HCT116 (cell line): ENCODE measurements at regions not wholly inside any gene's neighbourhood (a gene's known extent, or its start where the extent isn't known, plus 50 kb on each side); places are given as distances from the start of the nearest gene placed in this dataset.

ENCODE experiments used
- ATAC-seq: fragments of 200-7000 bp; cut with Tn5 transposase; 2 replicates; pipeline ENCODE4 v1.9.1; 2020; ENCODE audit warnings: mild to moderate bottlenecking, moderate library complexity
- BruUV-seq: library from RNA; stranded (reverse); fragments of 400-500 nt; replicated peaks from 2 replicates; lab custom pipeline; 2021; lab: Mats Ljungman, UMichigan
- CTCF ChIA-PET: fragments of 300-600 bp; sonication (Branson Sonifier 250); formaldehyde crosslinking; loops from one replicate; lab custom pipeline; 2021; ENCODE audit warnings: antibody characterized with exemption; lab: Charles Lee
- POLR2A ChIA-PET: fragments of 300-600, 350-600 bp; sonication (Branson Sonifier 250); formaldehyde crosslinking; loops from one replicate; lab custom pipeline; 2021; ENCODE audit warnings: antibody characterized with exemption; lab: Charles Lee
- RAD21 ChIA-PET, 2 experiments: fragments of 300-600 bp; sonication (Branson Sonifier 250); formaldehyde crosslinking; loops; one replicate each; lab custom pipeline; 2023; ENCODE audit warnings: low total read pairs in 2 of 2; ENCODE audit not compliant: uncharacterized antibody in 2 of 2, unreplicated experiment in 2 of 2, low non-redundant PET in 1 of 2; lab: Charles Lee
- DNase-seq: peaks from one replicate; pipeline ENCODE4 v3.0.0-alpha.2; 2010; ENCODE audit warnings: low read depth, low spot score
- H2AFZ ChIP-seq: fragments of 200-600 bp; shearing (Covaris generic), sonication (generic); 2 replicates; pipeline ENCODE4 v1.6.1; 2017; ENCODE audit warnings: low read depth, mixed run types, mixed read lengths, antibody characterized with exemption, low read length; ENCODE audit not compliant: poor library complexity, severe bottlenecking
- H3K27ac ChIP-seq: 2 replicates; pipeline ENCODE4 v1.5.1; 2012; ENCODE audit warnings: low read depth, low read length
- H3K27me3 ChIP-seq: fragments of 200-600 bp; sonication (generic); 2 replicates; pipeline ENCODE4 v1.6.1; 2016; ENCODE audit warnings: mixed run types, low read length, mixed read lengths; ENCODE audit not compliant: insufficient read depth
- H3K36me3 ChIP-seq, 2 experiments: fragments of 200-500 bp in 1 of 2; fragments of 200-600 bp in 1 of 2; sonication (Bioruptor generic) in 1 of 2; sonication (generic) in 1 of 2; 2 replicates each; pipeline versions ENCODE4 v1.5.1 to v1.6.1; 2014 to 2016; ENCODE audit warnings: low read length in 2 of 2, inconsistent platforms in 1 of 2, mixed read lengths in 1 of 2, mixed run types in 1 of 2; ENCODE audit not compliant: insufficient read depth in 2 of 2, control insufficient read depth in 1 of 2
- H3K4me1 ChIP-seq, 2 experiments: fragments of 200-600 bp in 1 of 2; sonication (generic) in 1 of 2; 2 replicates each; pipeline versions ENCODE4 v1.5.1 to v1.6.1; 2012 to 2017; ENCODE audit warnings: low read length in 2 of 2, inconsistent platforms in 1 of 2, mild to moderate bottlenecking in 1 of 2, mixed read lengths in 1 of 2, mixed run types in 1 of 2, moderate library complexity in 1 of 2; ENCODE audit not compliant: insufficient read depth in 2 of 2, control insufficient read depth in 1 of 2
- H3K4me2 ChIP-seq: fragments of 200-600 bp; sonication (generic); 2 replicates; pipeline ENCODE4 v1.6.1; 2017; ENCODE audit warnings: mixed run types, low read length, mixed read lengths
- H3K4me3 ChIP-seq, 2 experiments: fragments of 200-600 bp in 1 of 2; sonication (generic) in 1 of 2; replicated peaks in 1 of 2; 2 replicates each; pipeline ENCODE4 v1.5.1; 2011 to 2016; ENCODE audit warnings: low read length in 2 of 2, control low read depth in 1 of 2, low read depth in 1 of 2, mild to moderate bottlenecking in 1 of 2, mixed read lengths in 1 of 2, mixed run types in 1 of 2
- H3K79me2 ChIP-seq: fragments of 200-600 bp; sonication (generic); 2 replicates; pipeline ENCODE4 v1.6.1; 2017; ENCODE audit warnings: mild to moderate bottlenecking, mixed run types, low read length, moderate library complexity, mixed read lengths; ENCODE audit not compliant: insufficient read depth
- H3K9ac ChIP-seq: fragments of 200-600 bp; sonication (generic); 2 replicates; pipeline ENCODE4 v1.6.1; 2016; ENCODE audit warnings: low read length, mixed read lengths
- H3K9me2 ChIP-seq: fragments of 200-600 bp; sonication (generic), shearing (Covaris generic); 2 replicates; pipeline ENCODE4 v1.6.1; 2017; ENCODE audit warnings: mixed run types, mild to moderate bottlenecking, moderate library complexity; ENCODE audit not compliant: insufficient read depth
- H3K9me3 ChIP-seq, 2 experiments: fragments of 200-500 bp in 1 of 2; fragments of 200-600 bp in 1 of 2; sonication (Bioruptor generic) in 1 of 2; sonication (generic) in 1 of 2; 2 replicates each; pipeline ENCODE4 v1.6.1; 2014 to 2017; ENCODE audit warnings: low read length in 2 of 2, mixed read lengths in 2 of 2, inconsistent platforms in 1 of 2, low read depth in 1 of 2, mild to moderate bottlenecking in 1 of 2, mixed run types in 1 of 2, moderate library complexity in 1 of 2; ENCODE audit not compliant: control insufficient read depth in 1 of 2, insufficient read depth in 1 of 2
- H4K20me1 ChIP-seq: fragments of 200-600 bp; sonication (generic), shearing (Covaris generic); 2 replicates; pipeline ENCODE4 v1.6.1; 2017; ENCODE audit warnings: mixed run types, mild to moderate bottlenecking, moderate library complexity; ENCODE audit not compliant: insufficient read depth
- CBX3 ChIP-seq: IDR thresholded peaks from 2 replicates; pipeline ENCODE4 v1.6.1; 2012; ENCODE audit warnings: low read depth
- EGR1 ChIP-seq: IDR thresholded peaks from 2 replicates; pipeline ENCODE4 v1.6.1; 2012; ENCODE audit warnings: low read depth
- ELF1 ChIP-seq: IDR thresholded peaks from 2 replicates; pipeline ENCODE4 v1.6.1; 2012; ENCODE audit warnings: low read depth, borderline replicate concordance
- EZH2 ChIP-seq: fragments of 200-600 bp; sonication (generic); IDR thresholded peaks from 2 replicates; pipeline ENCODE4 v1.6.1; 2017; ENCODE audit warnings: antibody characterized with exemption, mixed run types
- EZH2phosphoT487 ChIP-seq: fragments of 200-600 bp; IDR thresholded peaks from 2 replicates; pipeline ENCODE4 v1.6.1; 2018; ENCODE audit warnings: antibody characterized with exemption, borderline replicate concordance
- FOSL1 ChIP-seq: IDR thresholded peaks from 2 replicates; pipeline ENCODE4 v1.6.1; 2012; ENCODE audit warnings: low read depth
- MAX ChIP-seq: IDR thresholded peaks from 2 replicates; pipeline ENCODE4 v1.6.1; 2012
- POLR2A ChIP-seq: IDR thresholded peaks from 2 replicates; pipeline ENCODE4 v1.7.0; 2011; ENCODE audit warnings: borderline replicate concordance; ENCODE audit not compliant: insufficient read depth, insufficient read length; ENCODE audit errors: extremely low read depth
- POLR2AphosphoS5 ChIP-seq: IDR thresholded peaks from 2 replicates; pipeline ENCODE4 v1.6.1; 2011; ENCODE audit warnings: mild to moderate bottlenecking, low read depth, low read length, moderate library complexity
- RAD21 ChIP-seq: IDR thresholded peaks from 2 replicates; pipeline ENCODE4 v1.6.1; 2012; ENCODE audit warnings: low read depth, mild to moderate bottlenecking
- SIN3A ChIP-seq: IDR thresholded peaks from 2 replicates; pipeline ENCODE4 v1.6.1; 2012; ENCODE audit warnings: low read depth
- SP1 ChIP-seq: IDR thresholded peaks from 2 replicates; pipeline ENCODE4 v1.6.1; 2012; ENCODE audit warnings: low read depth
- SRF ChIP-seq: IDR thresholded peaks from 2 replicates; pipeline ENCODE4 v1.6.1; 2012; ENCODE audit warnings: low read depth
- ZFX ChIP-seq: fragments of 450-650 bp; IDR thresholded peaks from 2 replicates; pipeline ENCODE4 v1.6.1; 2017
- intact Hi-C: fragments of 100-400 bp; cut with micrococcal nuclease; formaldehyde crosslinking; loops from 2 replicates; pipeline ENCODE4 v1.10.0; 2022
- TF ChIP-seq, protein P1 (sequence below): IDR thresholded peaks from 2 replicates; pipeline ENCODE4 v1.6.1; 2012; ENCODE audit warnings: low read depth

DNA sequence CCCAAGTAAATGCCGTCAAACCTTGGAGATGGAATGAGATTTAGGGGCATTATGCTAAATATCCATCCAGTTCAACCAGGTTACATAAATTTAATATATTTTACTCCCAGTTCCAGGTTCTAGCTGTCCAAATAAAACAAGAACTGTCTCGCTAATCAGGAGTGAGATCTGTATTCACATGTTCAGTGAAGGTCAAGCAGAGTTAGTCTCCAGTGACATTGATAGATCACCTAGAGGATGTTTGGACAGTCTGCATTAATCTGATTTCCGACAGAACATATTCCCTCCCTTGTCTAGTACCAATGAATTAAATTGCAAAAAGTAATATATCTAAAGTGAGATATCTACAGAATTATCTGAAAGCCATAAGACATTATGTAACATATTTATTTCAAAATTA is 979.4 kb upstream of the CNTNAP5 start:
- no peak overlapping the region for H3K4me3 ChIP-seq
- no peaks in the 10 kb centered on the region for H3K36me3 ChIP-seq
- no TSS peak for BruUV-seq
- H2AFZ ChIP-seq = no peak overlapping the region
- no peak for ATAC-seq
- no peaks in the 10 kb centered on the region for H3K79me2 ChIP-seq
- ChIA-PET RAD21 (no interaction called here), POLR2A (no interaction called here), CTCF (no interaction called here)
- no peaks in the 10 kb centered on the region for H3K4me1 ChIP-seq
- H3K9me2 ChIP-seq = no peaks in the 10 kb centered on the region
- no peak for DNase-seq
- no peak overlapping the region for H3K27ac ChIP-seq
- H3K27me3 ChIP-seq = no peaks in the 10 kb centered on the region
- no peak overlapping the region for H3K9ac ChIP-seq
- TF ChIP-seq EZH2phosphoT487 (no peak), SP1 (no peak), RAD21 (no peak), SRF (no peak), MAX (no peak)
- TF ChIP-seq, protein P1, sequence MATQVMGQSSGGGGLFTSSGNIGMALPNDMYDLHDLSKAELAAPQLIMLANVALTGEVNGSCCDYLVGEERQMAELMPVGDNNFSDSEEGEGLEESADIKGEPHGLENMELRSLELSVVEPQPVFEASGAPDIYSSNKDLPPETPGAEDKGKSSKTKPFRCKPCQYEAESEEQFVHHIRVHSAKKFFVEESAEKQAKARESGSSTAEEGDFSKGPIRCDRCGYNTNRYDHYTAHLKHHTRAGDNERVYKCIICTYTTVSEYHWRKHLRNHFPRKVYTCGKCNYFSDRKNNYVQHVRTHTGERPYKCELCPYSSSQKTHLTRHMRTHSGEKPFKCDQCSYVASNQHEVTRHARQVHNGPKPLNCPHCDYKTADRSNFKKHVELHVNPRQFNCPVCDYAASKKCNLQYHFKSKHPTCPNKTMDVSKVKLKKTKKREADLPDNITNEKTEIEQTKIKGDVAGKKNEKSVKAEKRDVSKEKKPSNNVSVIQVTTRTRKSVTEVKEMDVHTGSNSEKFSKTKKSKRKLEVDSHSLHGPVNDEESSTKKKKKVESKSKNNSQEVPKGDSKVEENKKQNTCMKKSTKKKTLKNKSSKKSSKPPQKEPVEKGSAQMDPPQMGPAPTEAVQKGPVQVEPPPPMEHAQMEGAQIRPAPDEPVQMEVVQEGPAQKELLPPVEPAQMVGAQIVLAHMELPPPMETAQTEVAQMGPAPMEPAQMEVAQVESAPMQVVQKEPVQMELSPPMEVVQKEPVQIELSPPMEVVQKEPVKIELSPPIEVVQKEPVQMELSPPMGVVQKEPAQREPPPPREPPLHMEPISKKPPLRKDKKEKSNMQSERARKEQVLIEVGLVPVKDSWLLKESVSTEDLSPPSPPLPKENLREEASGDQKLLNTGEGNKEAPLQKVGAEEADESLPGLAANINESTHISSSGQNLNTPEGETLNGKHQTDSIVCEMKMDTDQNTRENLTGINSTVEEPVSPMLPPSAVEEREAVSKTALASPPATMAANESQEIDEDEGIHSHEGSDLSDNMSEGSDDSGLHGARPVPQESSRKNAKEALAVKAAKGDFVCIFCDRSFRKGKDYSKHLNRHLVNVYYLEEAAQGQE = no peak
- H3K4me2 ChIP-seq = no peak overlapping the region
- H4K20me1 ChIP-seq = no peaks in the 10 kb centered on the region
- H3K9me3 ChIP-seq = peaks cover 13 to 21% of the 10 kb centered on the region in 2 experiments
- intact Hi-C loops = no loop called here

GRCh38 chr2:123047186-123047585 is 977.9 kb upstream of the CNTNAP5 start:
- no peaks in the 10 kb centered on the region for H3K36me3 ChIP-seq
- RAD21 ChIA-PET = no interaction called here
- POLR2A ChIA-PET = no interaction called here
- TF ChIP-seq CBX3 = no peak
- TF ChIP-seq SRF = no peak
- no peak for TF ChIP-seq EGR1
- TF ChIP-seq ZFX = no peak
- no peak for TF ChIP-seq RAD21
- TF ChIP-seq FOSL1 = no peak
- TF ChIP-seq SP1 = no peak
- TF ChIP-seq ELF1 = no peak
- no peak for TF ChIP-seq EZH2
- TF ChIP-seq, protein P1 = no peak
- TF ChIP-seq POLR2AphosphoS5 = no peak
- no peak for TF ChIP-seq MAX
- no peak for TF ChIP-seq POLR2A
- TF ChIP-seq SIN3A = no peak

More at GRCh38 chr2:123047186-123047585, 977.9 kb upstream of the CNTNAP5 start:
- ATAC-seq (no peak), DNase-seq (no peak)
- no peak overlapping the region for H3K4me3 ChIP-seq
- H3K27ac ChIP-seq = no peak overlapping the region
- no peak overlapping the region for H3K9ac ChIP-seq
- H4K20me1 ChIP-seq = no peaks in the 10 kb centered on the region
- intact Hi-C loops = no loop called here
- H3K9me3 ChIP-seq = peaks cover 15 to 17% of the 10 kb centered on the region in 2 experiments
- H3K79me2 ChIP-seq = no peaks in the 10 kb centered on the region
- no peaks in the 10 kb centered on the region for H3K4me1 ChIP-seq
- BruUV-seq = no TSS peak
- H3K9me2 ChIP-seq = no peaks in the 10 kb centered on the region
- H2AFZ ChIP-seq = no peak overlapping the region
- H3K4me2 ChIP-seq = no peak overlapping the region
- CTCF ChIA-PET = no interaction called here
- H3K27me3 ChIP-seq = no peaks in the 10 kb centered on the region
